B cell (primary cell): ENCODE measurements at regions not wholly inside any gene's neighbourhood (a gene's known extent, or its start where the extent isn't known, plus 50 kb on each side); places are given as distances from the start of the nearest gene placed in this dataset.

Experiments
- ATAC-seq: fragments of 200-7000 bp; cut with Tn5 transposase; one replicate; pipeline ENCODE4 v1.10.0; 2021; ENCODE audit warnings: low read depth, mild to moderate bottlenecking, moderate number of reproducible peaks, moderate library complexity
- CTCF ChIA-PET: fragments of 350-600 bp; sonication (Branson Sonifier 250); formaldehyde crosslinking; loops from one replicate; lab custom pipeline; 2021; ENCODE audit warnings: antibody characterized with exemption, inconsistent platforms; lab: Charles Lee
- POLR2A ChIA-PET: fragments of 350-600 bp; sonication (Branson Sonifier 250); formaldehyde crosslinking; loops from one replicate; lab custom pipeline; 2021; ENCODE audit warnings: antibody characterized with exemption; lab: Charles Lee
- DNase-seq: peaks from one replicate; pipeline ENCODE4 v3.0.0; 2013
- H2AFZ ChIP-seq: 2 replicates; pipeline ENCODE4 v1.6.1; 2012; ENCODE audit warnings: mild to moderate bottlenecking, low read depth, low read length; ENCODE audit not compliant: insufficient read depth, poor library complexity, severe bottlenecking
- H3K27ac ChIP-seq, 2 donors: 1 replicate in 1 of 2; 2 replicates in 1 of 2; pipeline ENCODE4 v1.5.1; 2012 to 2013; ENCODE audit warnings: low read length in 2 of 2, mild to moderate bottlenecking in 2 of 2, moderate library complexity in 1 of 2
- H3K27me3 ChIP-seq, 4 experiments: fragments of 200-600 bp in 1 of 4; sonication (generic) in 1 of 4; replicated peaks in 1 of 4; 1 replicate in 2 of 4; 2 replicates in 2 of 4; pipeline versions ENCODE4 v1.6.1 to v1.7.0; 2013 to 2016; ENCODE audit warnings: low read length in 3 of 4, mild to moderate bottlenecking in 2 of 4, mixed read lengths in 1 of 4, moderate library complexity in 1 of 4; ENCODE audit not compliant: insufficient read depth in 4 of 4, control insufficient read depth in 3 of 4; ENCODE audit errors: control extremely low read depth in 1 of 4
- H3K36me3 ChIP-seq, 2 experiments: replicated peaks in 1 of 2; 1 replicate in 1 of 2; 2 replicates in 1 of 2; pipeline versions ENCODE4 v1.6.1 to v1.7.1; 2013; ENCODE audit warnings: low read length in 1 of 2; ENCODE audit not compliant: insufficient read depth in 2 of 2, control insufficient read depth in 1 of 2; ENCODE audit errors: control extremely low read depth in 1 of 2, extremely low read depth in 1 of 2
- H3K4me1 ChIP-seq, 2 donors: fragments of 200-600 bp in 1 of 2; sonication (generic) in 1 of 2; 1 replicate in 1 of 2; 2 replicates in 1 of 2; pipeline versions ENCODE4 v1.5.1 to v1.6.1; 2013 to 2017; ENCODE audit warnings: low read length in 2 of 2; ENCODE audit not compliant: control insufficient read depth in 2 of 2, insufficient read depth in 2 of 2
- H3K4me2 ChIP-seq: replicated peaks from 2 replicates; pipeline ENCODE3; 2012; ENCODE audit warnings: mild to moderate bottlenecking, low read depth, low read length; ENCODE audit not compliant: poor library complexity, severe bottlenecking
- H3K4me3 ChIP-seq, 5 experiments: fragments of 200-600 bp in 1 of 5; sonication (generic) in 1 of 5; 1 replicate in 3 of 5; 2 replicates in 2 of 5; pipeline versions ENCODE4 v1.5.1 to v1.7.0; 2011 to 2016; ENCODE audit warnings: low read length in 4 of 5, mild to moderate bottlenecking in 4 of 5, low read depth in 2 of 5, control low read depth in 1 of 5, moderate library complexity in 1 of 5; ENCODE audit not compliant: insufficient read depth in 1 of 5; ENCODE audit errors: control extremely low read depth in 1 of 5, extremely low read depth in 1 of 5
- H3K79me2 ChIP-seq: fragments of 200-600 bp; sonication (generic); one replicate; pipeline ENCODE4 v1.6.0; 2016; ENCODE audit warnings: low read length; ENCODE audit not compliant: control insufficient read depth, insufficient read depth
- H3K9ac ChIP-seq: fragments of 200-600 bp; sonication (generic); 2 replicates; pipeline ENCODE4 v1.6.1; 2017; ENCODE audit warnings: mild to moderate bottlenecking, low read length, moderate library complexity
- H3K9me3 ChIP-seq, 3 donors: one replicate each; pipeline versions ENCODE4 v1.6.1 to v1.7.1; 2013; ENCODE audit warnings: low read length in 2 of 3; ENCODE audit not compliant: control insufficient read depth in 2 of 3, insufficient read depth in 1 of 3; ENCODE audit errors: control extremely low read depth in 1 of 3
- H4K20me1 ChIP-seq: 2 replicates; pipeline ENCODE4 v1.6.0; 2012; ENCODE audit warnings: mild to moderate bottlenecking, low read length; ENCODE audit not compliant: insufficient read depth, control insufficient read depth, poor library complexity, severe bottlenecking
- H3K27ac Mint-ChIP-seq: one replicate; pipeline ENCODE4 v1.8.0; 2021; ENCODE audit warnings: mixed read lengths
- H3K27me3 Mint-ChIP-seq: one replicate; pipeline ENCODE4 v1.8.0; 2021; ENCODE audit warnings: mixed read lengths
- H3K4me1 Mint-ChIP-seq: one replicate; pipeline ENCODE4 v1.8.0; 2021; ENCODE audit warnings: mixed read lengths
- H3K4me3 Mint-ChIP-seq: one replicate; pipeline ENCODE4 v1.8.0; 2021; ENCODE audit warnings: mixed read lengths
- H3K9me3 Mint-ChIP-seq: one replicate; pipeline ENCODE4 v1.8.0; 2022; ENCODE audit warnings: mixed read lengths; ENCODE audit not compliant: insufficient read depth
- CTCF ChIP-seq: fragments of 200-600 bp; IDR thresholded peaks from one replicate; pipeline ENCODE4 v1.8.0; 2022; ENCODE audit warnings: antibody characterized with exemption, mild to moderate bottlenecking
- EZH2 ChIP-seq: IDR thresholded peaks from 2 replicates; pipeline ENCODE4 v1.6.1; 2012; ENCODE audit warnings: borderline replicate concordance, low read depth, mild to moderate bottlenecking, moderate library complexity, low read length; ENCODE audit not compliant: insufficient read depth, poor library complexity, severe bottlenecking
- WGBS: methylation state at CpG from one replicate; pipeline ENCODE4 v1.1.5; 2013; ENCODE audit warnings: missing lambda C conversion rate; ENCODE audit not compliant: insufficient coverage; 5-methylcytosine and 5-hydroxymethylcytosine counted together
- intact Hi-C: fragments of 100-400 bp; cut with micrococcal nuclease; formaldehyde crosslinking; loops from one replicate; pipeline ENCODE4 v1.10.0; 2022

- H3K9me3 Mint-ChIP-seq: peaks cover 5% of the 10 kb centered on the region
- Histone ChIP-seq H2AFZ (no peak overlapping the region), H3K9me3 (no peaks in the 10 kb centered on the region), H3K4me2 (no peak overlapping the region), H4K20me1 (no peaks in the 10 kb centered on the region), H3K9ac (no peak overlapping the region), H3K27me3 (no peaks in the 10 kb centered on the region), H3K27ac (no peak overlapping the region), H3K4me3 (no peak overlapping the region), H3K4me1 (no peaks in the 10 kb centered on the region), H3K79me2 (no peaks in the 10 kb centered on the region), H3K36me3 (no peaks in the 10 kb centered on the region)
- H3K27me3 Mint-ChIP-seq: no peaks in the 10 kb centered on the region
- DNase-seq: no peak
- WGBS: no CpG with 5 or more reads among the region's 1 CpG
- H3K4me1 Mint-ChIP-seq: no peaks in the 10 kb centered on the region
- intact Hi-C loops: no loop called here
- ChIA-PET POLR2A (no interaction called here), CTCF (no interaction called here)
- no peak overlapping the region for H3K27ac Mint-ChIP-seq
- H3K4me3 Mint-ChIP-seq: no peak overlapping the region
- TF ChIP-seq EZH2 (no peak), CTCF (no peak)
- ATAC-seq: no peak
Observed at GRCh38 chr4:28369499-28369898, 1508.9 kb downstream of the STIM2 start.

GRCh38 chr4:28373191-28373590 lies 1512.5 kb downstream of the STIM2 start:
- H3K9me3 Mint-ChIP-seq: peaks cover 5% of the 10 kb centered on the region
- H3K4me1 Mint-ChIP-seq: no peaks in the 10 kb centered on the region
- TF ChIP-seq EZH2 (no peak), CTCF (no peak)
- Histone ChIP-seq H4K20me1 (no peaks in the 10 kb centered on the region), H3K4me1 (no peaks in the 10 kb centered on the region), H3K27ac (no peak overlapping the region), H3K4me2 (no peak overlapping the region), H3K27me3 (no peaks in the 10 kb centered on the region), H2AFZ (no peak overlapping the region), H3K9ac (no peak overlapping the region), H3K4me3 (no peak overlapping the region), H3K9me3 (no peaks in the 10 kb centered on the region), H3K36me3 (no peaks in the 10 kb centered on the region), H3K79me2 (no peaks in the 10 kb centered on the region)
- H3K4me3 Mint-ChIP-seq: no peak overlapping the region
- no peak overlapping the region for H3K27ac Mint-ChIP-seq
- intact Hi-C loops: no loop called here
- no peak for DNase-seq
- ChIA-PET POLR2A (no interaction called here), CTCF (no interaction called here)
- no peaks in the 10 kb centered on the region for H3K27me3 Mint-ChIP-seq
- ATAC-seq: no peak
